DMS153 treated with DMSO at 0.1 percent for 48 hours (cell line): ENCODE measurements at regions not wholly inside any gene's neighbourhood (a gene's known extent, or its start where the extent isn't known, plus 50 kb on each side); places are given as distances from the start of the nearest gene placed in this dataset.
"Not testable (repeated sequence)": the region's sequence is repeated elsewhere in the genome, so short reads cannot be mapped to it uniquely, and the experiment has no call there.

Experiments used
- DNase-seq: peaks from one replicate; lab custom pipeline; 2025; ENCODE audit not compliant: unreplicated experiment; lab: John Stamatoyannopoulos, UW

GRCh38 chr2:62335612-62336011 lies 139.7 kb downstream of the B3GNT2 start:
- no peak for DNase-seq

- no peak for DNase-seq
Measured at GRCh38 chr2:62334440-62335058, 138.6 kb downstream of the B3GNT2 start.

GRCh38 chr2:62334009-62334408 lies 138.1 kb downstream of the B3GNT2 start:
- DNase-seq, result peak; percentile 27

- no peak for DNase-seq
Measured at GRCh38 chr2:62330959-62331358, 135.0 kb downstream of the B3GNT2 start.

- DNase-seq, result no peak
Measured at GRCh38 chr2:62329797-62330196, 133.9 kb downstream of the B3GNT2 start.

GRCh38 chr2:62326735-62327134 lies 130.8 kb downstream of the B3GNT2 start:
- no peak for DNase-seq

- DNase-seq, result no peak
Measured at GRCh38 chr2:62325398-62325797, 129.5 kb downstream of the B3GNT2 start.

- DNase-seq, result no peak
Measured at GRCh38 chr2:62321380-62322289, 125.7 kb downstream of the B3GNT2 start.

GRCh38 chr2:62320657-62321357 lies 124.9 kb downstream of the B3GNT2 start:
- DNase-seq, result no peak

- DNase-seq, result not testable (repeated sequence)
Measured at GRCh38 chr2:62320137-62320536, 124.2 kb downstream of the B3GNT2 start.

GRCh38 chr2:62319070-62319469 lies 123.2 kb downstream of the B3GNT2 start:
- no peak for DNase-seq

GRCh38 chr2:62315476-62315875 lies 119.6 kb downstream of the B3GNT2 start:
- DNase-seq, result no peak

GRCh38 chr2:62314291-62314690 lies 118.4 kb downstream of the B3GNT2 start:
- no peak for DNase-seq

GRCh38 chr2:62313449-62314227 lies 117.7 kb downstream of the B3GNT2 start:
- DNase-seq, result no peak

- DNase-seq, result no peak
Measured at GRCh38 chr2:62309465-62310091, 113.7 kb downstream of the B3GNT2 start.

- no peak for DNase-seq
Measured at GRCh38 chr2:62309081-62309464, 113.2 kb downstream of the B3GNT2 start.

- no peak for DNase-seq
Measured at GRCh38 chr2:62307469-62308389, 111.8 kb downstream of the B3GNT2 start.

GRCh38 chr2:62306751-62307468 lies 111.0 kb downstream of the B3GNT2 start:
- peak; percentile 29 for DNase-seq
